ENCODE measurements at regions not wholly inside any gene's neighbourhood (a gene's known extent, or its start where the extent isn't known, plus 50 kb on each side); places are given as distances from the start of the nearest gene placed in this dataset.

- DNase-seq: peak; percentile 1
Measured at GRCh38 chr15:35736150-35736549, 190.2 kb upstream of the DPH6 start.

- no peak for DNase-seq
Measured at GRCh38 chr15:35737441-35737840, 191.5 kb upstream of the DPH6 start.

GRCh38 chr15:35738370-35738769 lies 192.4 kb upstream of the DPH6 start:
- DNase-seq: no peak

DNA sequence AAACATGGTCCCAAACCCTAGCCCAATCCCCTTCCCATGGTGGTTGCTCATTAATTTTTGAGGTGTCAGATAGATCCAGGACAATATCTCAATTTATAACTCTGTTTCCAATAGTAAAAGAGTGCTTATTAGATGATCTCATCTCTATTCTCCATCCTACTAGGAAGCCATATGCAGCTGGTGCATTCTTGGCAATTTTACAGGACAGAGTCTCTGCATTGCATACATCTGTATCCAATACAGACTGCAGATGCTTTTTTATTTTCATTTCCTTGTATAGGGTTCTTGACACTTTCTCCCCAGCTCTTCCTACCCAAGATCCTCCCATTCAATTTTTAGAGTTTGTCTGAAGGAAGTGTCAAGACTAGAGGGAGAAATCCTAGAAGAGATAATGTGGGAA lies 194.8 kb upstream of the DPH6 start:
- no peak for DNase-seq

DNA sequence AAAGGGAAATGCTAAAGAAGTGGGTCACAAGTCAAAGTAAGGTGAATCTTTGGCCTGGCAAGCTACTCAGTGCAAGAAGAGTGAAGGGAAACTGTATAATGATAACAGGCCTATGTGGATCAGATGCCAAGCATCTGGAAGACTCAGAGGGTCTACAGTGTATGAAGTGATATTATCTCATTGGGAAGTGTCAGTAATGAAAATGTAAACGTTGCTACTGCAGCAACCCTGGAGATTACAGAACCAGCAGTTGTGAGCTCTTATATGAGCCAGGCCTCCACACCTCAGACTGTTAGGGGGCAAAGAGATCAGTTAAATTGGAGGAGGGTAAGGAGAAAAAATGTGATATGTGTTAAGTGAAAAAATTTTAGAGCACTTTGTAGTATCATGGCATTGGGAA lies 195.4 kb upstream of the DPH6 start:
- DNase-seq: no peak

DNA sequence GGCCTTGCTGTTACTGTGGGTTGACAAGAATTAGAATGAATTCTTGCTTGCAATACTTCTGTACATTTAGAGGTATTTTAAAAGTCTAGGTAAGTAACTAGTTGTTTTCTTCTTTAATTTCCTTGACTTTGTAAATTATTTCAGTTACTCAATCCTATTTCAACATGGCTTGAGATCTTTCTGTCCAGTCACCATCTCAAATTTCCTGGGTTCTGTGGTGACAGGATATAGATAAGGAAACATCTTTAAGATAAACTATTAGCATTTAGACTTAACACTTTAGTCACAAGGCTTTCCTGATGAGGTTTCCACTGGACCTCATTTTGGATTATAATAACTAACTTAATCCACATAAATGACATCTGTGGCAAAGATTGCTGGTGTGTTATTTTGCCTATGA lies 195.9 kb upstream of the DPH6 start:
- no peak for DNase-seq

- no peak for DNase-seq
Measured at GRCh38 chr15:35743321-35743720, 197.4 kb upstream of the DPH6 start.

- peak; percentile 59 for DNase-seq
Measured at GRCh38 chr15:35746121-35746520, 200.2 kb upstream of the DPH6 start.

GRCh38 chr15:35748105-35748504 lies 202.1 kb upstream of the DPH6 start:
- no peak for DNase-seq

DNA sequence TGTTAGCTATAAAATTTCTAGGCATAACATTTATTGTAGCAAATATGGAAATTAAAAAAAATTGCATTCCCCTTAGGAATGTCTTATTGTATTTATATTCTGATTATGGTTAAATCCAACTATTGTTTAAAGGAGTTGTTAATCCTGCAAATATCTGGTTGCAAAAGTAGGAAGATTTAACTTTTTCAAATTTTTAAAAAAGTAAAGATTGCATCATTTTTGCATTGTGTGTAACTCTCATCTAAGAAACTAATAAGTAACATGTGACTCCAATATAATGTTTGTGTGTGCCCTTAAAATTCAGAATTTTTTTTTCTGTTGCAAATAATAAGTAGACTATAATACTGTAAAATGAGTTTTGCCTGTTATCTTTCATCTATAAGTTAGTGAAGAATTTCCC lies 204.1 kb upstream of the DPH6 start:
- DNase-seq: no peak

GRCh38 chr15:35751413-35752133 lies 205.6 kb upstream of the DPH6 start:
- peak; percentile 73 for DNase-seq

DNA sequence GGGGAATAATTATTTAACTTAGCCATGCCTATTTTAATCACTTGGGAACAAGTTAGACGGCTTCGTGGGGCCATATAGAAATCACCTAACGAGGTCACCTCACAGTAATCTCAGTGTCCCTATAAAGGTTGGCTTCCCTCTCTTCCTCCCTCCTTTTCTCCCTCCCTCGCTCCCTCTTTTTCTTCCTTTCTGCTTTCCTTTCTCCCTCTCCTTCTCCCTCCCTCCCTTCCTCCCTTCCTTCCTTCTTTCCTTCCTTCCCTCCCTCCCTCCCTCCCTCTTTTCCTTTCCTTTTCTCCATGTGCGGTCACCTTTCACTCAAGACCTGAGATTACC lies 206.1 kb upstream of the DPH6 start:
- no peak for DNase-seq

- no peak for DNase-seq
Measured at GRCh38 chr15:35753486-35753885, 207.5 kb upstream of the DPH6 start.

DNA sequence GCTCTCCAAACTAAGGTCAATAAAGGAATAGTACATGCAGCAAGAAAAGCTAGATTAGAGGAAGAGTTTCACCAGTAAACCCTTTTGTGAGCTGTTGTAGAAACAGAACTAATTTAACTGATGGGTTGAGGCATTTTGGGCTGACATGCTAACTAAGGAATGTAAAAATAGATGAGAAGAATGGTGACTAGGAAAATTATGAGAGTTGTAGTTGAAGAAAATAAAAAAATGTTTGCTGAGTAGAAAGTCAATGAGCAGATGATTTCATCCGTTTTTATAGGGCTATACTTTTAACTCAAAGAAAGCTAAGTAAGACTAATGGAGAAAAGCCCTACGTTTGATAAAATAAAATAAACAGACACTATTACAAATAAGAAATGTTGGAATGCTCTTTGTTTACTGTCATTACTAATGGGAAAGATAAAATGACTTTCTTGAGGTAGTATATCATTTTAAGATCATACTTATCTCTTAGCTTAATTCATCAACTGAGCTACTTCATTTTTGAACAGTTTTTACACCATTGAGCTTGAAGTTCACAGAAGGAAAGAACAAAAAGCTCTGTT lies 209.4 kb upstream of the DPH6 start:
- DNase-seq: no peak

DNA sequence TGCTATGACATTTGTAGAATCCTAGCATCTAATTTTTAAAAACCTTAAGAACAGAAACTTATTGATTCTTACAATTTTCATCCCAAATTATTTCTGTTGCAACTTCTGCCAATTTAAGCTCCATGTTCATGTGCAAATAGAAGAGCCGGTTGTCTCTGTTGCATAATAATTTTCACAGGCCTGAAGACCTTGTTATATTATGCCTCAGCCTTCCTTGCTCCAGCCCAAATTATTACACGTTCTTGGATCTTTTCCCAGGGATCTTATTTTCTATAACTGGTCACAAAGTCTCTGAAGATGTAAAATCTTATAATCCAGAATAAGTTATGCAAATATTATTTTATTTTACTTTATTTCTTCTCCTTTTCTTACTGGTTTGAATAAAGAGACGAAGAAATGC lies 210.7 kb upstream of the DPH6 start:
- no peak for DNase-seq

DNA sequence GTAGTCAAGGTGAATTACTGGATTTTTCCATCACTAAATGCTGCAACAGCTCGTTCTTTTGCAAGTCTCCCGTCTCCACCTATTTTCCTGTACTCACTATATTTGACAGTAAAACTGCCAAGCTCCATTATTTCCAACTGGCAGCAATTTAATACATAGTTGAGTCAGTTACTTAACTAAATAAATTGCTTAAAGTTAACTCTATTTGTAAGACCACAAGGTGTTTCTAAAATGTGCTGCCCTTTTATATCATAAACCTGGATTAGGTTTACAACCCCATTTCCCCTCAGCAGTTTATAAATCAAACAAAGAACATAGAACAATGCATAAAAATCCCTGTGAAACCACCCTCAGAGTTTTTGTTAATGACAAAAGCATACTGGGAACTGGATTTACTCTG lies 211.4 kb upstream of the DPH6 start:
- no peak for DNase-seq

DNA sequence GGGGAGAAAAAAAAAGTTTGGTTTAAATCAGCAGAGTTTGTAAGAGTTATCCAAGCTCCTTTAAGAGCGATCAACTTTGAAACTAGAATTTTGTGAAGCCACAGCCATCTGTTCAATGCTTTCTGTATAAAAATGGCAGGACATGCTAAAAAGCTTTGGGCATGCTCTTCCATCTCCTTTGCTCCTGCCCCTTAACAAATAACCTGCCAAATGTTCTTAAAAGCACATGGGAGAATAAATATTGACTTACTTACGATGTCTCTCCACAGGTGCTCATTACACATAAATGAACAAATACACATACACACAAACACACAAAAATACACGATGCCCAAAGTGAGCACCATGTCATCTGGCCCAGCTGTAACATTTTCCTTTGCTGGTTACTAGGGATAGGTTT lies 211.8 kb upstream of the DPH6 start:
- DNase-seq: no peak

GRCh38 chr15:35764661-35765519 lies 218.9 kb upstream of the DPH6 start:
- DNase-seq: no peak

DNA sequence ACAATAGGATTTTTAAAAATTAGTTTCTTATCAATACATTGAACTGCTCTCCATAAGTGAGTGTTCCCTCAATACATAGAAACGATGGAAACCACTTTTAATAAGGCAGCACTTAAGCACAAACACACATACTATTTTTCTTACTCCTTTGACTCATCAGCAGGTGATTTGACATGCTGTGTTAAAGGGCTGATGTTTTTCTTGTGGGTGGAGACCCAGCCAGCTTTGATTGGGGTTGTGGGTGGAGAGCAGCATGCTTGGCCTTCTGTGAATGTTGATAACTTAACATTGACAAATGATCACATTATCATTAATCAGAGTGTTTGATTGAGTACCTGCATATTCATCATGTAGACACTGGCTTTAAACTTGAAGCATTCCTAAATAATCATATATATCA lies 223.0 kb upstream of the DPH6 start:
- no peak for DNase-seq

DNA sequence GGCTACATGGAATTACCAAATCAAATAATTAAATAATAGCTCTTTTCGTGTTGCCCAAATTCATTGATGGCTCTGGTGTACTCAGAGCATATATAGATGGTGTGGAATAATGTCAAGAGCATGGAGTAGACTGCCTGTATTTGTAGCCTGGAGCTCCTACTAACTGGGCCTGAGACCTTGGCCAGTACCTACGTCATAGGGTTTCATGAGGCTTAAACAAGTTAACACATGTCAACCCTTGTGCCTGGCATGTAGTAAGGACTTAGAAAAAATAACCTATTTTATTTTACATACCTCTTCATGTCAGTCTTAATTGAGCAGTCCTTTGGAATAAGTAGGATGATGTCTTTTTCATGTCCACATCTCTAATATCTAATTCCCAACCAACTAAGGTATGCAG lies 223.7 kb upstream of the DPH6 start:
- DNase-seq: no peak

DNA sequence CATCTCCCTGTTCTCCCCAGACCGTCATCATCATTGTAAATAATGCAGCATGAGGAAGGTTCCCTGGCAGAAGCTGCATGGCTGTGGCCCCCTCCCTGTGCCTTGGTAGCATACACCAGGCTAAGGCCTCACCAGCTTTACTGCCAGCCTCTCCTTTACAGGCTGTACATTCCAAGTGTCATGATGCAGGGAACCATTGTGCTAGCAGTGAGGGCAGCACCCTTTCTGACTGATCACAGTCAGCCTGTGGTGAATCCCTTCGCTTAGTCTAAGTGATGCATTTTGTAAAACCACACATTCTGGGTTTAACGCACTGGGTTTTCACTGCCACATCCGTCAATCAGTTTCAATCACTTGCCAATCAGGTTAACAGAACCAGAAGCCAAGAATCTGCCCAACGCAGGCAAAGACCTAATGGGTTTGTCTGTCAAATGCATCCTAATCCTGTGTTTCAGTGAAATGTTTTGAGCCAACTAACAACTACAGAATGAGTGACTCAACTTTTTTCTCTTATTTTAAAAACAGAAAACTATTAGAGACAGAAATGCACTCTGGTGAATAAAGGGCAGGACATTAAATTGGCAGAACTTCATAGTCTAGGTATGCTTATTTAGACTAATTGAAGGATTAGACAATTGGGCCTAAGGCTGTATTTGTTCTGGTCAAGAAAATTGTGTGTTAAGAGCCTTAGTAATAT lies 225.9 kb upstream of the DPH6 start:
- DNase-seq: no peak

GRCh38 chr15:35774653-35775052 lies 228.7 kb upstream of the DPH6 start:
- DNase-seq: no peak

DNA sequence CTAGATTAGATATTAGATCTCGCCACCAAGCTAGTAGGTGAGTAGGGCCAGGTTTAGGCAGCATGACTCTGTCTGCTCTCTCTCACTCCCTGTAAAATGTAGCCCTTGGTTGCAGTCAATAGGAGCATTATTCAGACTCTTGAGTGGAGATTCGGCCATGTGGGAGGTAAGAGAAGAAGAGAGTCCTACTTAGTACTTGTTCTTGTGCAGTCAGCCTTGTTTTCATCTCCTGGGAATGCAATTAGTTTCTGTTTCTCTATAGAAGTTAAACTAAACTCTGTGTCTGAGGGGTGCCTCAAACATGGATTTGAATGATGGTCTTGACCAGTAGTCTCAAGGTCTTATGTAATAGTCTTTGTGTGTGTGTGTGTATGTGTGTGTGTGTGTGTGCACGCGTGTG lies 229.5 kb upstream of the DPH6 start:
- no peak for DNase-seq

DNA sequence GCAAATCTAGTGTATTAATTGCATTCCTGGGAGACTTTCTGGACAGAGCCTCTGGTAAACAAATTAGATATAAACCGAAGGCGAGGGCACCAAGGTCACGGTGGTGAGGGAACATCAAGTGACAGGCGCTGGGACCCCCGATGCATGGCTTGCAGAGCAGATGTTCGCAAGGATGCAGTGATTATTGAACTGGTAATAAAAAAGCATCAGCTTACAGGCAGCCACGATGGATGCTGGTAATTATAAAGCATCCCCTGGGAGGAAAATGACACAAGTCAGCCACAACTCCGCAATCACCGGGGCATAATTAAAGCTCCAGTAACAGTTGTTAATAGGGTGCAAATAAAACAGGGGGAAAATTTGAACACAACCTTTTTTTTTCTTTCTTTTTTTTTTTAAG lies 231.1 kb upstream of the DPH6 start:
- no peak for DNase-seq
